ENCODE measurements at regions not wholly inside any gene's neighbourhood (a gene's known extent, or its start where the extent isn't known, plus 50 kb on each side); places are given as distances from the start of the nearest gene placed in this dataset.

DNA sequence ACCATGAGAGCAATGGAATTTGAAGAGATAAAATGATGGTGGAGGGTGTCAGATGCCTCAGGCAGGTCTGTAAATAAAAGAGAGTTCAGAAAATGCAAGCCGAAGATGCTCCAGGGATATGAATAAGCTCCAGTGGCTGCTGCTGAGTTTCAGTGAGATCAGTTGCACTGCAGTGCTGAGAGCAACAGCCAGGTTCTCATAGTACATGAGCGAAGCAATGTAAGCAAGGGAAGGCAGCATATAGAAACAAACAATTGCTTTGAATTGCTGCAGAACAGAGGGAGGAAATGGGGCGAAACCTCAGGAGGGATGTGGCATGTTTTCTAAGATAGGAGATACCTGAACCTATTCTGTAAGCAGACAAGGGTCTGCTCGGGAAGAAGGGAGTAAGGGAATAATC is 369.5 kb downstream of the AASDHPPT start:
- Histone ChIP-seq H3K79me2 (ENCODE audit: insufficient read depth, low read length) (no peaks in the 10 kb centered on the region), H3K4me1 (ENCODE audit: insufficient read depth, low read length) (peaks cover 16% of the 10 kb centered on the region; the same call in 1 of the 2 replicates), H3K27ac (ENCODE audit: extremely low read length, insufficient read depth, low read length) (no peak overlapping the region), H2AFZ (ENCODE audit: low read length) (no peak overlapping the region), H3K36me3 (replicated peaks in 1 of 2; ENCODE audit: control insufficient read depth in 1 of 2, insufficient read depth in 2 of 2, low read length in 2 of 2) (no peaks in the 10 kb centered on the region), H3K9me3 (ENCODE audit: low read length) (peaks cover 18% of the 10 kb centered on the region), H4K20me1 (ENCODE audit: insufficient read depth, low read length) (no peaks in the 10 kb centered on the region), H3K4me3 (replicated peaks in 1 of 3; ENCODE audit: insufficient read depth in 1 of 3, low read depth in 2 of 3, low read length in 3 of 3) (no peak overlapping the region), H3K27me3 (ENCODE audit: control insufficient read depth in 1 of 2, insufficient read depth in 2 of 2, low read length in 2 of 2) (no peaks in the 10 kb centered on the region), H3K9ac (ENCODE audit: insufficient read depth, low read depth, low read length) (no peak overlapping the region), H3K4me2 (ENCODE audit: low read depth, low read length) (no peak overlapping the region)
- WGBS (ENCODE audit: low lambda C conversion rate) = 34% methylated on average over 4 of the region's 4 CpGs
- ChIA-PET CTCF (ENCODE audit: low intra/inter-chr PET ratio, low total read pairs) (no interaction called here), POLR2A (no interaction called here)
- DNase-seq (ENCODE audit: low spot score) = no peak
- in situ Hi-C loops (cut with HindIII; ENCODE audit: extremely low pct_ligation_motif_present, low pct_unique_long_range_greater_than_20kb) (no loop called here), intact Hi-C loops (cut with micrococcal nuclease; ENCODE audit: unreplicated experiment) (no loop called here)
- no peak for FAIRE-seq
- ATAC-seq = no peak
- TF ChIP-seq ZNF766 (CRISPR knock-in tag; IDR thresholded peaks at IDR 0.05; ENCODE audit: borderline replicate concordance) (no peak), ZNF773 (CRISPR knock-in tag; IDR thresholded peaks at IDR 0.05; ENCODE audit: borderline replicate concordance) (no peak)
- no TSS peak for BruUV-seq (replicated peaks)

DNA sequence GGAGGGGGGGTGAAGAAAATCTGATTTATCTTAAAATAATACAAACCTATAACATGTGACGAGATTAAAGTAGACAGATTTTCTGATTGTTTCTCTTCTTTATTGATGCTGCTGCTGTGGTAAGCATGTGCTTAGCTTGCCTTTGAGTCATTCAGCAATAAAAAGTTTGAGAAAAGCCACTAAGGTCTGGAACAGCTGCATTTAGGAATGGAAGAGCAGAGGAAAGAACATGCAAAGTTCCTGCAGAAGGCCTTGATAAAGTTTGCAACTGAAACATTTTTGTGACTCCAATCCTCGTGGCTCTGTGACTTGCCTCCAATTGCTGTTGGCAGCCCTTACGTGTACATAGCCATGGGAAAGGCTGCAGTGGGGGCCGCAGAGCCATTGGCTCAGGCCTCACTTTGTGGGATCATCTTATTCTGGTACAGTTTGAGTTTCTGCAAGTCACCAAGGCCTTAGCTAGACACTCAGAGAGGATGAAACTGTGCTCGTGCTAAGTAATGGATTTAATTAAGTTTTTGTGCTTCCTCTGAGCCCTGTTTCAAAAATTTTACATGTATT is 370.2 kb downstream of the AASDHPPT start:
- no peak overlapping the region for H3K27ac ChIP-seq (ENCODE audit: extremely low read length, insufficient read depth, low read length)
- TF ChIP-seq ZNF33B (CRISPR knock-in tag; IDR thresholded peaks at IDR 0.05) (no peak), ZNF383 (CRISPR knock-in tag; IDR thresholded peaks at IDR 0.05; ENCODE audit: borderline replicate concordance) (no peak), ZBTB7A (CRISPR knock-in tag; IDR thresholded peaks at IDR 0.05) (no peak), ATRX (CRISPR knock-in tag; IDR thresholded peaks at IDR 0.05; ENCODE audit: borderline replicate concordance) (no peak)
- ChIA-PET POLR2A (no interaction called here), CTCF (ENCODE audit: low intra/inter-chr PET ratio, low total read pairs) (no interaction called here)
- peaks cover 14% of the 10 kb centered on the region for H3K9me3 ChIP-seq (ENCODE audit: low read length)
- no peak for FAIRE-seq
- no peak overlapping the region for H2AFZ ChIP-seq (ENCODE audit: low read length)
- H3K4me3 ChIP-seq (replicated peaks in 1 of 3; ENCODE audit: insufficient read depth in 1 of 3, low read depth in 2 of 3, low read length in 3 of 3) = no peak overlapping the region
- WGBS (ENCODE audit: low lambda C conversion rate) = 41% methylated on average over 5 of the region's 5 CpGs
- peaks cover 16% of the 10 kb centered on the region; the same call in 1 of the 2 replicates for H3K4me1 ChIP-seq (ENCODE audit: insufficient read depth, low read length)
- intact Hi-C loops (cut with micrococcal nuclease; ENCODE audit: unreplicated experiment) (no loop called here), in situ Hi-C loops (cut with HindIII; ENCODE audit: extremely low pct_ligation_motif_present, low pct_unique_long_range_greater_than_20kb) (no loop called here)
- BruUV-seq (replicated peaks) = no TSS peak
- H3K27me3 ChIP-seq (ENCODE audit: control insufficient read depth in 1 of 2, insufficient read depth in 2 of 2, low read length in 2 of 2) = no peaks in the 10 kb centered on the region
- no peaks in the 10 kb centered on the region for H3K79me2 ChIP-seq (ENCODE audit: insufficient read depth, low read length)
- H3K36me3 ChIP-seq (replicated peaks in 1 of 2; ENCODE audit: control insufficient read depth in 1 of 2, insufficient read depth in 2 of 2, low read length in 2 of 2) = no peaks in the 10 kb centered on the region
- H3K4me2 ChIP-seq (ENCODE audit: low read depth, low read length) = no peak overlapping the region
- ATAC-seq = no peak
- DNase-seq (ENCODE audit: low spot score) = no peak
- H3K9ac ChIP-seq (ENCODE audit: insufficient read depth, low read depth, low read length) = no peak overlapping the region
- H4K20me1 ChIP-seq (ENCODE audit: insufficient read depth, low read length) = no peaks in the 10 kb centered on the region
